Type B pancreatic cell (in vitro differentiated cells): ENCODE measurements at regions not wholly inside any gene's neighbourhood (a gene's known extent, or its start where the extent isn't known, plus 50 kb on each side); places are given as distances from the start of the nearest gene placed in this dataset.

Experiments
- DNase-seq: peaks from one replicate; pipeline ENCODE4 v3.0.0; 2021; ENCODE audit warnings: mixed read lengths; ENCODE audit not compliant: unreplicated experiment; ENCODE audit errors: extremely low spot score
- H3K27ac Mint-ChIP-seq: 2 replicates; pipeline ENCODE4 v1.8.0; 2021; ENCODE audit warnings: mild to moderate bottlenecking, mixed read lengths
- H3K27me3 Mint-ChIP-seq: 2 replicates; pipeline ENCODE4 v1.8.0; 2021; ENCODE audit warnings: mixed read lengths
- H3K36me3 Mint-ChIP-seq: 2 replicates; pipeline ENCODE4 v1.8.0; 2021; ENCODE audit warnings: mixed read lengths
- H3K4me1 Mint-ChIP-seq: one replicate; pipeline ENCODE4 v1.8.0; 2021; ENCODE audit warnings: mixed read lengths; ENCODE audit not compliant: unreplicated experiment
- H3K4me3 Mint-ChIP-seq: 2 replicates; pipeline ENCODE4 v1.8.0; 2021; ENCODE audit warnings: mild to moderate bottlenecking, mixed read lengths
- H3K9me3 Mint-ChIP-seq: 2 replicates; pipeline ENCODE4 v1.8.0; 2021; ENCODE audit warnings: mixed read lengths
- TF ChIP-seq, protein P1 (sequence below): fragments of 200-600 bp; sonication (generic); conservative IDR thresholded peaks from 2 replicates; pipeline ENCODE4 v1.5.0; 2021; ENCODE audit warnings: antibody characterized with exemption, mild to moderate bottlenecking

DNA sequence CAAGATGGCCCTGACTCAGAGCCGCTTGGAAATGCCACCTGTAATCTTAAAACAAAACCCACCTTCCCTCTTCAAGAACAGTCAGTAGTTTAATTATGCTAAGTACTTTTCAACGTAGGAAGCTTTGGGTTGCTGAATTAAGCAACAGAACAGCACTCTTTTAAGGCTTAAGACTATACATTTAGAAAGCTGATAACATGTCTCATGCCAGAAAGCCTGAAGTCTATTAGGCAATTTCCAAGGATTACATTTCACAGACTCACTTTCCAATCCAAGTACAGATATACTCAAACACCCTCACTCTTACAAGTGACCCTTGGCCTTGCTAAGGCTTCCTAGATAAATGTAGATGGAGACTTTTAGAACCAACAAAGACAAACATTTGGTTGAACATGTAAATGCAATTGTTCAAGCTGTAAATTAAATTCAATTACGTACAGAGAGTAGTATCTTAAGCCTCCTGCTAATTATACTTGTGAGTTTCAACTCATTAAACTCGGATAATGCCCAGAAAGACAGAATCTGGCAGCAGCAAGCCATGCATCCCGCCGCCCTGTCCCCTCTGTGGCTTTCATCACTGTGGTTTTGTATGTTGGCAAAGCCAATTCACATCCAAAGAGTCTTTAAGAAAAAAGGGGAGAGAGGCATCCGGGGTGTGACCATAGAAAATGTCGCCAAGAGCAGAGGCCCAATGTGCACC, 283.1 kb upstream of the NRP1 start:
- Mint-ChIP-seq H3K36me3 (no peaks in the 10 kb centered on the region), H3K27ac (no peak overlapping the region), H3K4me1 (peaks cover 15% of the 10 kb centered on the region), H3K9me3 (peaks cover 6% of the 10 kb centered on the region), H3K4me3 (no peak overlapping the region), H3K27me3 (peaks cover 5% of the 10 kb centered on the region)
- DNase-seq = no peak
- TF ChIP-seq, protein P1, sequence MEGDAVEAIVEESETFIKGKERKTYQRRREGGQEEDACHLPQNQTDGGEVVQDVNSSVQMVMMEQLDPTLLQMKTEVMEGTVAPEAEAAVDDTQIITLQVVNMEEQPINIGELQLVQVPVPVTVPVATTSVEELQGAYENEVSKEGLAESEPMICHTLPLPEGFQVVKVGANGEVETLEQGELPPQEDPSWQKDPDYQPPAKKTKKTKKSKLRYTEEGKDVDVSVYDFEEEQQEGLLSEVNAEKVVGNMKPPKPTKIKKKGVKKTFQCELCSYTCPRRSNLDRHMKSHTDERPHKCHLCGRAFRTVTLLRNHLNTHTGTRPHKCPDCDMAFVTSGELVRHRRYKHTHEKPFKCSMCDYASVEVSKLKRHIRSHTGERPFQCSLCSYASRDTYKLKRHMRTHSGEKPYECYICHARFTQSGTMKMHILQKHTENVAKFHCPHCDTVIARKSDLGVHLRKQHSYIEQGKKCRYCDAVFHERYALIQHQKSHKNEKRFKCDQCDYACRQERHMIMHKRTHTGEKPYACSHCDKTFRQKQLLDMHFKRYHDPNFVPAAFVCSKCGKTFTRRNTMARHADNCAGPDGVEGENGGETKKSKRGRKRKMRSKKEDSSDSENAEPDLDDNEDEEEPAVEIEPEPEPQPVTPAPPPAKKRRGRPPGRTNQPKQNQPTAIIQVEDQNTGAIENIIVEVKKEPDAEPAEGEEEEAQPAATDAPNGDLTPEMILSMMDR = no peak

DNA sequence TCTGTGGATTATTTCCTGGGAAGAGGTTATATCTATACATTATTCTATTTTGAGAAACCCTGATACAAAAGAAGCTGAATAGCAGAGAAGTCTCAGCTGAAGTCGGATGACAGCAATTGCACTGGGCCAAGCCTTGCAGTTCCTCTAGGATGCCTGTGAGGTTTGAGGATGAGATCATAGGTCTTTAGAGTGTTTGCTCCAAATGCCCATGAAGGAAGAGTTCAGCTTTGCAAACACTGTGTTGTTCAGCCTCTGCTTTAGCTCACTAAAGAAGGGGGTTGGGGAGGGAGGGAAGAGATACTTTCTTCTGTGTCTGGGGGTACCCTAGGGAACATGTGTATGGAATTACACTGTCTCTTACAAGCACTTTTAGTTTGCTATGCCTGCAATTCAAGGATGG, 282.5 kb upstream of the NRP1 start:
- peaks cover 5% of the 10 kb centered on the region for H3K27me3 Mint-ChIP-seq
- H3K36me3 Mint-ChIP-seq = no peaks in the 10 kb centered on the region
- H3K4me3 Mint-ChIP-seq = no peak overlapping the region
- H3K9me3 Mint-ChIP-seq = peaks cover 6% of the 10 kb centered on the region
- DNase-seq = no peak
- TF ChIP-seq, protein P1 = no peak
- H3K27ac Mint-ChIP-seq = no peak overlapping the region
- H3K4me1 Mint-ChIP-seq = peaks cover 15% of the 10 kb centered on the region

DNA sequence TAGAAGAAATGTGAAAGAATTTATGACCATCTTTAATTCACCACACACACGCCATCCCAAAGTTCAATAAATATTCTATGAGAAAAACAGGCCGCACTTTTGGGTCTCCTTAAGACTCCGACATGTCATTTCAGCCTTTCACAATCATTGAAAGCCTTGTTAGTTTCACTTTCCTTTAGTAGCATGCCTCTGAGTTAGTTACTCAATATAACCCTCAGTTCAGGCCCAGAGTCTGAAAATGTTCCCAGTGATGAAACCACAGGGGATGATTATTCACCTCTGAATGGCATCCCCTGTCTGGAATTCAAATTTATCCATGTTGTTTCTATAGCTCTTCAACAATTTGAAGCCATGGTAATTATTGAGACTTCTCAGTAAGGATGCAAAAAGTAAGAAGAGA, 278.1 kb upstream of the NRP1 start:
- no peak overlapping the region for H3K27ac Mint-ChIP-seq
- no peak overlapping the region for H3K4me3 Mint-ChIP-seq
- TF ChIP-seq, protein P1 = no peak
- H3K27me3 Mint-ChIP-seq = peaks cover 5% of the 10 kb centered on the region
- peaks cover 11% of the 10 kb centered on the region for H3K9me3 Mint-ChIP-seq
- H3K36me3 Mint-ChIP-seq = no peaks in the 10 kb centered on the region
- peaks cover 16% of the 10 kb centered on the region for H3K4me1 Mint-ChIP-seq
- DNase-seq = no peak

DNA sequence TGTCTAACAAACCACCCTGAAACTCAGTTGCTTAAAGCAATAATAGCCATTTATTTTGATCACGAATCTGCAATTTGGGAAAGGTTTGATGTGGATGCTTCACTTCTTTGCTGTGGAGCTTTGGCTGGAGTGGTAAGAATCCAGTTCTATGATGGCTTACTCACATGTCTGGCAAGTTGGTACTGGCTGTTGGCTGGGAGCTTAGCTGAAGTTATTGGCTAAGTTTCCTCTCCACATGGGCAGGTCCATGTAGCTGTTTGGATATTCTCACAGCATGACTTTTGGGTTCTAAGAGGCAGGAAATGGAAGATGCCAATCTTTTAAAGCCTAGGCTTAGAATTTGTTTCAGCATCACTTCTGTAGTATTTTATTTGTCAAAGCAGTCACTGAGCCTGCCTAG, 277.6 kb upstream of the NRP1 start:
- Mint-ChIP-seq H3K9me3 (peaks cover 11% of the 10 kb centered on the region), H3K36me3 (no peaks in the 10 kb centered on the region), H3K27me3 (peaks cover 5% of the 10 kb centered on the region), H3K4me3 (no peak overlapping the region), H3K4me1 (peaks cover 13% of the 10 kb centered on the region), H3K27ac (no peak overlapping the region)
- TF ChIP-seq, protein P1 = no peak
- no peak for DNase-seq

DNA sequence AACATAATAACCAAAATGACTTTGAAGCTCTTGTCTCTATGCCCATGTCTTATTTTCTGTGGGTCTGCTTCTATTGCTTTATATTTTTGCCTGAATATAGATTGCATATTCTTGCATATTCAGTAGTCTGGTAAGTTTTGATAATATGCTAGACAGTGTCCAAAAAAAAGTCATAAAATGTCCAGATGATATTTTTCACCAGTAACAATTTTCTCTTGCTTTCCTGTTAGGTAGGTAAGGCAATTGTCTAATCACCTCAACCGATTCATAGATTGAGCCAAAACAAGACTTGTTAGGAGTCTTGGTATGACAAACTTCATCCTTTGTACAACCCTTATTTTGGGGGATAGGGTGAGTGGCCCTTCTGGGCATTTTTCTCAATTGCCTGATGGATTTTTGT, 277.0 kb upstream of the NRP1 start:
- TF ChIP-seq, protein P1 = no peak
- DNase-seq = no peak
- Mint-ChIP-seq H3K4me1 (peaks cover 7% of the 10 kb centered on the region), H3K27me3 (peaks cover 5% of the 10 kb centered on the region), H3K4me3 (no peak overlapping the region), H3K9me3 (peaks cover 11% of the 10 kb centered on the region), H3K36me3 (no peaks in the 10 kb centered on the region), H3K27ac (no peak overlapping the region)
